GM18508 (cell line): ENCODE measurements at regions not wholly inside any gene's neighbourhood (a gene's known extent, or its start where the extent isn't known, plus 50 kb on each side); places are given as distances from the start of the nearest gene placed in this dataset.

Experiments used
- ATAC-seq: cut with Tn5 transposase; IDR thresholded peaks from one replicate; pipeline ENCODE4 v1.9.1; 2021; ENCODE audit warnings: moderate number of reproducible peaks; ENCODE audit not compliant: insufficient read depth, unreplicated experiment

DNA sequence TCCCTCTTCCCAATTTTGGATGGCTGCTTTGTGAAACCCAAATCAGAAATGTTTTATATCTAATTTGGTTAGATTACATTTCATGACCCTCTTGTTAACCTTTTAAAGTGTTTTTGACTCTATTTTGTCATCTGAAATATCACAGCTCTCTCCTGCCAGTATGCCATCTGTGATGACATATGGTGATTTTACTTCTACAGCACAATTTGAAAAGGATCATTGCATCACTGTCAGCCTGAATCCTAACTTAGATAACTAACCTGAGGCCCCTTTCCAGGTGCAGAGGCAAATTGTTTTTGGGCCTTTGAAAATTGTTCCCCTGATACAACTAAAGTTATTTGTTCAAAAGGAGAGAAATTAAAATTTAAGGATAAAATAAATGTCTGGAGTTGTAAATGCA is 1023.4 kb upstream of the LRRTM1 start:
- no peak for ATAC-seq

GRCh38 chr2:81324046-81324445 is 1019.5 kb upstream of the LRRTM1 start:
- no peak for ATAC-seq

DNA sequence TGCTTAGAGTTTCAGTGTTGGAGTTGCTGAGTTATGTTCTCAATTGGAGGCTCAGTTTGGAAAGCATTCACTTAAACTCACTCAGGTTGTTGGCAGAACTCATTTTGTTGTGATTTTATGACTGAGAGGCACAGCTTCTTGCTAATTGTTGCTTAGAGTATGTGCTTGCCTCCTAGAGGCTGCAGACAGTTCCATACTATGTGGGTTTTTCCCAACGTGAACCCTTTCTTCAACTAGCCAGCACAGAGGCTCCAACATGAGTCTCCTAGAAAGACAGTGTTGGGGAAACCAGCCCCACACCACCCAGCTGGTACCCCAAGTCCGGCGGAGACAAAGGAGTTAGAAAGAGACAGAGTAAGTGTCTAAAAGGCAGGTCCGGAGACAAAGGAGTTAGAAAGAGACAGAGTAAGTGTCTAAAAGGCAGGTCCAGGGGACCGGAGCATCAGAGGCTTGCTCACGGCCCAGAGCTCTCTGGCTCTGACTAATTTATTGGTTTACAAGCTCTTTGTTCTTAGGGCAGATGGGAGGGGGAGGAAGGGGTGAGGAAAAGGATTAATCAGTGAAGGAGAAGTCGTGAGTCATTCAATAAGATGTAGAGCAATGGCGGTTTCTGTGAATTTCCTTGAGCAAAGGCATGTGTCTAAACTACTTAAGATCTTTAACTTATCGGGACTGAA is 999.7 kb upstream of the LRRTM1 start:
- no peak for ATAC-seq

DNA sequence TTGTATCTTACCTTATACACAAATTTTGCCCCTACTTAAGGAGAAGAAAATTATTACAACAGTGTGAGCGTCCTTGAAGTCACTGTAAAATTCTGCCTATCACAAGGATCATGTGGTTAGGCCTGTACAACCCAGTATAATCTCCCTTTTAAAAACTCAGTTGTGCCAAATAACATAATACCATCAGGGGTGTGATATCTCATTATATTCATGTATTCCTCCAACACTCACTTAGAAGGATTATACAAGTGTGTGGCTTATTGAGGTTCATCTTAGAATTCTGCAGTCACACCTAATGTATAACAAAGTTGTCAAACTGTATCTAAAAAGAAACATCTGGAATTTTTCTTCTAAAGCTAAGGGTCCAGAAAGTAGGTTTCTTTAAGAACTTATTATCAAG is 998.8 kb upstream of the LRRTM1 start:
- no peak for ATAC-seq

DNA sequence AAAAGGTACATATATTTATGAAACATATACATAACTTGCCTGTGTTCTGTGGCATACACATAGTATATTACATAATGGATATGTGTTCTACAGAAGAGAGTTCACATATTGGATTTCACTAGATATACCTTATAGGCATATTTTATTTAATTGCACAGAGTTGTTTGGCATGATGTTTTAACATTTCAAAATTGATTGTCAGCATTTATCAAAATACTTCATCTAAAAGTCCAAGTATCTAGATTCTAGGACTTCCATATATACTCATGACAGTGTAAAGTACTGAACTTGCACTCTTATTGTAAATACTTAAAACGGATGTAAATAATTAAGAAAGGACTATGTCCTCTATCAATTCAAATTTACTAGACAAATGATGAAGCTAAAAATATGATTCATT is 995.3 kb upstream of the LRRTM1 start:
- ATAC-seq: no peak

- no peak for ATAC-seq
Measured at GRCh38 chr2:81290846-81291245, 986.3 kb upstream of the LRRTM1 start.

DNA sequence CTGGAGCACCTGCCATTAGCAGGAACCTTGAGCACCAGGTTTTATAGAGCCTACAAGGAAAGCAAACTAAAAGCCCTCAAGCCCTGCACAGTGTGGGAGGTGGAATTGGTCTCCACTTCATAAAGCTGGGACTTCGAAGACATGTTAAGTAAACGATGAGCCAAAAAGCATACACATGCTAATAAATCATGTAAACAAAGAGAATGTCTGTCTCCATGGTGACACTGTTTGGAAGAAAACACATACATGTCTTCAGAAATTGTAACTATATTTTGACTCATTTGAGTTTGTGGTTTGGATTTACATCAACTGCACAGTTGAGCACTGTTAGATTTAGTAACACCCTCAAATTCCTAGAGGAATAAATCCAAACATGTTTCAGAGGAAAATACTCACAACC is 978.5 kb upstream of the LRRTM1 start:
- ATAC-seq: no peak

DNA sequence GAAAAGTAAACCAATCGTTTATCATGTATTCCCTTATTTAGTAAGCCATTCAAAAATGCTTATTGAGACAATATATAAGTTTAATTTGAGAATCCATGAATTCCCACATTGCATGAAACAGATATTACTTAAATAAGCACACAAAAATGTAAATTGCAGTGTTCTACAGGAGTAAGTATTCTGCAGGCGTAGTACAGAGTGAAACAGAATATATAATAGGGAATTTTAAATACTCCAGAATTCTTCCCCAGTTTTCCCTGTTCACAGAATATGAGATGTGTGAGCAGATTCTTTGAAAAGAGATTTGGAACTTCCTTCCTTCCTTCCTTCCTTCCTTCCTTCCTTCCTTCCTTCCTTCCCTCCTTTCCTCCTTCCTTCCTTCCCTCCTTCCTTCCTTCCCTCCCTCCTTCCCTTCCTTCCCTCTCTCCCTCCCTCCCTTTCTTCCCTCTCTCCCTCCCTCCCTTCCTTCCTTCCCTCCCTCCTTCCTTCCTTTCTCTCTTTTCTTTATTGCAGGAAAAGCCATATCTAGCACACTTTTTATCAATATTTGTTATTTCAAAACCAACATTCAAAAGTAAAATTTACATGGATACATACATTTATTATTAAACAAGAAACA is 977.7 kb upstream of the LRRTM1 start:
- no peak for ATAC-seq

GRCh38 chr2:81276595-81276994 is 972.0 kb upstream of the LRRTM1 start:
- no peak for ATAC-seq

GRCh38 chr2:81266106-81266505 is 961.6 kb upstream of the LRRTM1 start:
- no peak for ATAC-seq

- no peak for ATAC-seq
Measured at GRCh38 chr2:81263989-81264388, 959.4 kb upstream of the LRRTM1 start.

GRCh38 chr2:81260320-81260719 is 955.8 kb upstream of the LRRTM1 start:
- ATAC-seq: no peak

DNA sequence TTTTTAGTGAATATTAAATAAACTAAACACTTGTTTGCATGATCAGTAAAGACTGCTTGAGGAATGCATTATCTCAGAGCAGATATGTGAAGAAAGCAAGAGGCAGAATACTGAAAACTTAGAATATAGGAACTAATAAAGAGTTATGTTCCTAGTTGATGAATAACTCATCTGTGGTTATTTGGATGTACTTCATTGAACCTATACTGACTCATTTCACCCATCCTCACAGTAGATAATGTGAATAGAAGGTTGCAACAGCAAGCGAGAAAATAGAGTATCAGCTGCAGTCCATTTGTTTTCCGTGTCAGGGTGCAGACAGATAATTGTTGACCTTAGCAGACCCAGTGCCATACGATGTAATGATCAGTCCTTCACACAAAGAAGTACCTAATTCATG is 945.7 kb upstream of the LRRTM1 start:
- ATAC-seq: peak; percentile 67

DNA sequence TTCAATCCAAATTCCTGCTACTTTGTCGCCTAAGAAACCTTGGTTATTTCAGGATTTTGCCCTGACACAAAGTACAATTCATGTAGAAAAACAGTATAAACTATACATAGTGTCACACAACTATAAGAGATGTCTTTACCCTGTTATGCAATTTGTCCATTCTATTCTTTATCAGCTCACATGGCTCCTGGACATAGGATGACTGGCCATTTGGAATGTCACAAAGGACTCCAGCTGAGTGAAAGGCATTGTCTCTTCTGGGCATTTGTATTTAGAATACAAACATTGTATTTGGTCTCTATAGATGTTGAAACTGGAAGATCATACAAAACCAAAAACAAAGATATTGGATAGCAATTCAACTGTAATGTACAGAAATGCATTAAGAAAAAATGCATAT is 944.6 kb upstream of the LRRTM1 start:
- no peak for ATAC-seq

GRCh38 chr2:81247648-81248047 is 943.1 kb upstream of the LRRTM1 start:
- peak; percentile 53 for ATAC-seq

- no peak for ATAC-seq
Measured at GRCh38 chr2:81242501-81242900, 937.9 kb upstream of the LRRTM1 start.

- no peak for ATAC-seq
Measured at GRCh38 chr2:81238462-81238861, 933.9 kb upstream of the LRRTM1 start.

- no peak for ATAC-seq
Measured at GRCh38 chr2:81235601-81236000, 931.0 kb upstream of the LRRTM1 start.

- ATAC-seq: no peak
Measured at GRCh38 chr2:81234711-81235110, 930.2 kb upstream of the LRRTM1 start.

DNA sequence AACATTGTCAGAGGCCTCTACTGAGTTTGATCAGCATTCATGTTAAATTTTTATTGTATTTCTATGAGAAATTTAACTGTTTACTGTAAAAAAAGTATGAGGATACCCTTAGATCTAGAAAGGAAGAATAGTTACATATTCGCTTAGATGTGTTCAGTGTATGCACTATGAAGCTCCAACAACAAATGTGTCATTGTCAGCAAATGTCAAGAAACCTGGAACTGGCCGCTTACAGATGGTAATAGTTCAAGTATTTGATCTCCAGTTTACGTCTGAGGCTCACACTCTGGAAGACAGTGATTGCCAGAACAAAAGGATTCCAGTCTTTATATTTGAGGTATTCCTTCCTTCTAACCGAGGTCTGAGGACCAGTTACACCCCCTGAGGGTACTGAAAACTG is 921.2 kb upstream of the LRRTM1 start:
- ATAC-seq: no peak

DNA sequence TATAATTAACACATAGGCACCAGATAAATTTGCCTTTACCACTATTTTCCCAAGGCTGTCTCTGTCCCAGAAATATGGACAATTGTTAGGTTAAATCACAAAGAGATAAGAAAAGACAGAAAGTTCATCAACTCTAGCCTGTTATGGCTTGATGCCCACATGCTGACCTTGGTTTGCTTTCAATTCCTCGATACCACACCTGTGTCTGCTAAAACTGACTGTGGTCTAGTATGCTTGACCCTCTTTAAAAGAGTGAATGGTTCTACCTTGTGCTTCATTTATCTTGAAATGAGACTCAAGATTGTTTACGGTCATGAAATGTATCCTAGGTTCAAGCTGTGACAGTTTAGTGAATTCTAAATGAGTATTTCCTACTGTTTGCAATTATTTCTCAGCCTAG is 909.0 kb upstream of the LRRTM1 start:
- no peak for ATAC-seq

DNA sequence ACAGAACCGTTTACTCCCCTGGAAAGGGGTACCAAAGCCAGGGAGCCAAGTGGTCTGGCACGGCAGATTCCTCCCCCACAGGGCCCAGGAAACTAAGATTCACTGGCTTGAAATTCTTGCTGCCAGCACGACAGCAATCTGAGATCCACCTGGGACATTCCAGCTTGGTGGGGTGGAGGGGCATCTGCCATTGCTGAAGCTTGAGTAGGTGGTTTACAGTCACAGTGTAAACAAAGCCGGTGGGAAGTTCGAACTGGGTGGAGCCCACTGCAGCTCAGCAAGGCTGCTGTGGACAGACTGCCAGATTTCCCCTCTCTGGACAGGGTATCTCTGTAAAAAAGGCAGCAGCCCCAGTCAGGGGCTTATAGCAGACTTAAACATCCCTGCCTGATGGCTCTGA is 901.7 kb upstream of the LRRTM1 start:
- no peak for ATAC-seq
